ENCODE measurements at regions not wholly inside any gene's neighbourhood (a gene's known extent, or its start where the extent isn't known, plus 50 kb on each side); places are given as distances from the start of the nearest gene placed in this dataset.

DNA sequence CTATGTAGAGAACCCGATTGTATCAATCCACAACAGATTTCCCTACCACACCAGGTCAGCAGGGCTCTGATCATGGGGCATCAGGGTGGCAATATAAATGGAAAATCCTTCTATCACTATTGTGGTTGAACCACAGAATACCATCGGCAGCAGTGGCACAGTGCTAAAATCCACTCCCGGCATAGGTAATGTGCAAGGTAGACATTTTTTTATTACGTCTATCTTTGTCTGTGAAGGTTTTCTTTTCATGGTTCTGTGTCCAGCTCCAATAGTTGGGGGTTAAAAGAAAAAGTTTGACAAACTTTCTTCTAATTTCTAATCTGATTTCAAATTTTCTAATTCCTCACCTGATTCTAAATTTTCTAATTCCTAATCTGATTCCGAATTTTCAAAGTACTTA, 302.7 kb upstream of the PREP start:
- no peak overlapping the region for H3K27ac ChIP-seq (ENCODE audit: low read length in 2 of 2)
- H3K9me3 Mint-ChIP-seq (ENCODE audit: insufficient read depth): no peaks in the 10 kb centered on the region
- intact Hi-C loops (cut with micrococcal nuclease): no loop called here
- ATAC-seq (ENCODE audit: low read depth): no peak
- no peak overlapping the region for H3K9ac ChIP-seq (ENCODE audit: low read length)
- H4K20me1 ChIP-seq (ENCODE audit: control insufficient read depth, insufficient read depth, low read length, poor library complexity, severe bottlenecking): no peaks in the 10 kb centered on the region
- no peaks in the 10 kb centered on the region for H3K9me3 ChIP-seq (ENCODE audit: control extremely low read depth in 1 of 3, control insufficient read depth in 2 of 3, insufficient read depth in 1 of 3, low read length in 2 of 3)
- POLR2A ChIA-PET: no interaction called here
- CTCF ChIA-PET: no interaction called here
- no peaks in the 10 kb centered on the region for H3K36me3 ChIP-seq (replicated peaks in 1 of 2; ENCODE audit: control extremely low read depth in 1 of 2, control insufficient read depth in 1 of 2, extremely low read depth in 1 of 2, insufficient read depth in 2 of 2, low read length in 1 of 2)
- no peaks in the 10 kb centered on the region for H3K4me1 Mint-ChIP-seq
- TF ChIP-seq EZH2 (IDR thresholded peaks at IDR 0.05; ENCODE audit: borderline replicate concordance, insufficient read depth, low read depth, low read length, poor library complexity, severe bottlenecking): no peak
- TF ChIP-seq, protein P1, sequence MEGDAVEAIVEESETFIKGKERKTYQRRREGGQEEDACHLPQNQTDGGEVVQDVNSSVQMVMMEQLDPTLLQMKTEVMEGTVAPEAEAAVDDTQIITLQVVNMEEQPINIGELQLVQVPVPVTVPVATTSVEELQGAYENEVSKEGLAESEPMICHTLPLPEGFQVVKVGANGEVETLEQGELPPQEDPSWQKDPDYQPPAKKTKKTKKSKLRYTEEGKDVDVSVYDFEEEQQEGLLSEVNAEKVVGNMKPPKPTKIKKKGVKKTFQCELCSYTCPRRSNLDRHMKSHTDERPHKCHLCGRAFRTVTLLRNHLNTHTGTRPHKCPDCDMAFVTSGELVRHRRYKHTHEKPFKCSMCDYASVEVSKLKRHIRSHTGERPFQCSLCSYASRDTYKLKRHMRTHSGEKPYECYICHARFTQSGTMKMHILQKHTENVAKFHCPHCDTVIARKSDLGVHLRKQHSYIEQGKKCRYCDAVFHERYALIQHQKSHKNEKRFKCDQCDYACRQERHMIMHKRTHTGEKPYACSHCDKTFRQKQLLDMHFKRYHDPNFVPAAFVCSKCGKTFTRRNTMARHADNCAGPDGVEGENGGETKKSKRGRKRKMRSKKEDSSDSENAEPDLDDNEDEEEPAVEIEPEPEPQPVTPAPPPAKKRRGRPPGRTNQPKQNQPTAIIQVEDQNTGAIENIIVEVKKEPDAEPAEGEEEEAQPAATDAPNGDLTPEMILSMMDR (IDR thresholded peaks at IDR 0.05): no peak
- no peaks in the 10 kb centered on the region for H3K4me1 ChIP-seq (ENCODE audit: control insufficient read depth in 2 of 2, insufficient read depth in 2 of 2, low read length in 2 of 2)
- no peak for DNase-seq
- H3K27me3 ChIP-seq (replicated peaks in 1 of 4; ENCODE audit: control extremely low read depth in 1 of 4, control insufficient read depth in 3 of 4, insufficient read depth in 4 of 4, low read length in 3 of 4): no peaks in the 10 kb centered on the region
- no peak overlapping the region for H3K4me2 ChIP-seq (replicated peaks; ENCODE audit: low read depth, low read length, poor library complexity, severe bottlenecking)
- WGBS (ENCODE audit: insufficient coverage): no CpG with 5 or more reads among the region's 5 CpGs
- H3K79me2 ChIP-seq (ENCODE audit: control insufficient read depth, insufficient read depth, low read length): no peaks in the 10 kb centered on the region
- H3K4me3 Mint-ChIP-seq: no peak overlapping the region
- H3K4me3 ChIP-seq (ENCODE audit: control extremely low read depth in 1 of 5, extremely low read depth in 1 of 5, insufficient read depth in 1 of 5, low read depth in 2 of 5, low read length in 4 of 5): no peak overlapping the region
- peaks cover 11% of the 10 kb centered on the region for H3K27me3 Mint-ChIP-seq
- H2AFZ ChIP-seq (ENCODE audit: insufficient read depth, low read depth, low read length, poor library complexity, severe bottlenecking): no peak overlapping the region
- no peak overlapping the region for H3K27ac Mint-ChIP-seq

- Histone ChIP-seq H3K4me1 (ENCODE audit: control insufficient read depth in 2 of 2, insufficient read depth in 2 of 2, low read length in 2 of 2) (no peaks in the 10 kb centered on the region), H3K27ac (ENCODE audit: low read length in 2 of 2) (no peak overlapping the region), H3K4me2 (replicated peaks; ENCODE audit: low read depth, low read length, poor library complexity, severe bottlenecking) (no peak overlapping the region), H3K36me3 (replicated peaks in 1 of 2; ENCODE audit: control extremely low read depth in 1 of 2, control insufficient read depth in 1 of 2, extremely low read depth in 1 of 2, insufficient read depth in 2 of 2, low read length in 1 of 2) (no peaks in the 10 kb centered on the region), H3K9me3 (ENCODE audit: control extremely low read depth in 1 of 3, control insufficient read depth in 2 of 3, insufficient read depth in 1 of 3, low read length in 2 of 3) (no peaks in the 10 kb centered on the region), H4K20me1 (ENCODE audit: control insufficient read depth, insufficient read depth, low read length, poor library complexity, severe bottlenecking) (no peaks in the 10 kb centered on the region), H3K27me3 (replicated peaks in 1 of 4; ENCODE audit: control extremely low read depth in 1 of 4, control insufficient read depth in 3 of 4, insufficient read depth in 4 of 4, low read length in 3 of 4) (peaks cover 0 to 3% (median 1%) of the 10 kb centered on the region in 4 experiments), H2AFZ (ENCODE audit: insufficient read depth, low read depth, low read length, poor library complexity, severe bottlenecking) (no peak overlapping the region), H3K4me3 (ENCODE audit: control extremely low read depth in 1 of 5, extremely low read depth in 1 of 5, insufficient read depth in 1 of 5, low read depth in 2 of 5, low read length in 4 of 5) (no peak overlapping the region), H3K9ac (ENCODE audit: low read length) (no peak overlapping the region), H3K79me2 (ENCODE audit: control insufficient read depth, insufficient read depth, low read length) (no peaks in the 10 kb centered on the region)
- Mint-ChIP-seq H3K9me3 (ENCODE audit: insufficient read depth) (no peaks in the 10 kb centered on the region), H3K27ac (no peak overlapping the region), H3K4me3 (no peak overlapping the region), H3K27me3 (peaks cover 14% of the 10 kb centered on the region), H3K4me1 (no peaks in the 10 kb centered on the region)
- no peak for TF ChIP-seq EZH2 (IDR thresholded peaks at IDR 0.05; ENCODE audit: borderline replicate concordance, insufficient read depth, low read depth, low read length, poor library complexity, severe bottlenecking)
- TF ChIP-seq, protein P1 (IDR thresholded peaks at IDR 0.05): no peak
- ATAC-seq (ENCODE audit: low read depth) (no peak), DNase-seq (no peak)
- intact Hi-C loops (cut with micrococcal nuclease): no loop called here
- ChIA-PET POLR2A (no interaction called here), CTCF (no interaction called here)
- WGBS (ENCODE audit: insufficient coverage): no CpG with 5 or more reads among the region's 3 CpGs
These were observed 292.6 kb upstream of the PREP start for GRCh38 chr6:105695461-105695860.
